Trophoblast cell (in vitro differentiated cells and primary cell): ENCODE measurements at regions not wholly inside any gene's neighbourhood (a gene's known extent, or its start where the extent isn't known, plus 50 kb on each side); places are given as distances from the start of the nearest gene placed in this dataset.

Experiments used
- DNase-seq, 2 donors: peaks; one replicate each; pipeline ENCODE4 v3.0.0-alpha.2; 2016
- H2AFZ ChIP-seq: 2 replicates; pipeline ENCODE4 v1.6.1; 2013; ENCODE audit warnings: low read length, moderate library complexity, mild to moderate bottlenecking; ENCODE audit not compliant: insufficient read depth, poor library complexity
- H2AK5ac ChIP-seq: 2 replicates; pipeline ENCODE4 v1.6.1; 2013; ENCODE audit warnings: mild to moderate bottlenecking, low read length
- H2BK120ac ChIP-seq: 2 replicates; pipeline ENCODE4 v1.6.1; 2013; ENCODE audit warnings: low read length, mild to moderate bottlenecking, moderate library complexity; ENCODE audit not compliant: insufficient read depth, poor library complexity
- H2BK12ac ChIP-seq: 2 replicates; pipeline ENCODE4 v1.6.1; 2013; ENCODE audit warnings: mild to moderate bottlenecking, low read length, moderate library complexity
- H2BK5ac ChIP-seq: 2 replicates; pipeline ENCODE4 v1.6.1; 2013; ENCODE audit warnings: low read length, low read depth, moderate library complexity, mild to moderate bottlenecking; ENCODE audit not compliant: poor library complexity
- H3K14ac ChIP-seq: 2 replicates; pipeline ENCODE4 v1.6.1; 2013; ENCODE audit warnings: mild to moderate bottlenecking, low read length
- H3K18ac ChIP-seq: 2 replicates; pipeline ENCODE4 v1.6.1; 2013; ENCODE audit warnings: mild to moderate bottlenecking, low read length
- H3K23ac ChIP-seq: 2 replicates; pipeline ENCODE4 v1.6.1; 2013; ENCODE audit warnings: low read length
- H3K27ac ChIP-seq: 2 replicates; pipeline ENCODE4 v1.5.1; 2013; ENCODE audit warnings: low read depth, mild to moderate bottlenecking, inconsistent platforms, low read length, moderate library complexity
- H3K27me3 ChIP-seq: 2 replicates; pipeline ENCODE4 v1.6.1; 2013; ENCODE audit warnings: inconsistent platforms, mild to moderate bottlenecking, low read length, moderate library complexity; ENCODE audit not compliant: insufficient read depth
- H3K36me3 ChIP-seq, 2 experiments: 1 replicate in 1 of 2; 2 replicates in 1 of 2; pipeline ENCODE4 v1.6.1; 2013; ENCODE audit warnings: low read length in 2 of 2, mild to moderate bottlenecking in 2 of 2, moderate library complexity in 1 of 2; ENCODE audit not compliant: insufficient read depth in 2 of 2, control insufficient read depth in 1 of 2
- H3K4ac ChIP-seq: 2 replicates; pipeline ENCODE4 v1.6.1; 2013; ENCODE audit warnings: low read depth, mild to moderate bottlenecking, low read length, moderate library complexity
- H3K4me1 ChIP-seq, 2 experiments: 1 replicate in 1 of 2; 2 replicates in 1 of 2; pipeline ENCODE4 v1.6.1; 2013; ENCODE audit warnings: low read length in 2 of 2, mild to moderate bottlenecking in 2 of 2, moderate library complexity in 1 of 2; ENCODE audit not compliant: insufficient read depth in 2 of 2, control insufficient read depth in 1 of 2
- H3K4me2 ChIP-seq: 2 replicates; pipeline ENCODE4 v1.6.1; 2013; ENCODE audit warnings: inconsistent platforms, mild to moderate bottlenecking, low read length, moderate library complexity
- H3K4me3 ChIP-seq: 2 replicates; pipeline ENCODE4 v1.5.1; 2013; ENCODE audit warnings: mild to moderate bottlenecking, low read depth, low read length, inconsistent platforms
- H3K79me1 ChIP-seq: one replicate; pipeline ENCODE4 v1.6.1; 2013; ENCODE audit warnings: low read length
- H3K79me2 ChIP-seq: 2 replicates; pipeline ENCODE4 v1.6.1; 2013; ENCODE audit warnings: low read length, mild to moderate bottlenecking; ENCODE audit not compliant: control insufficient read depth, insufficient read depth, poor library complexity
- H3K9ac ChIP-seq: 2 replicates; pipeline ENCODE4 v1.6.1; 2013; ENCODE audit warnings: mild to moderate bottlenecking, low read length
- H3K9me3 ChIP-seq: 2 replicates; pipeline ENCODE4 v1.6.1; 2013; ENCODE audit warnings: low read depth, mild to moderate bottlenecking, control low read depth, inconsistent platforms, low read length; ENCODE audit not compliant: insufficient read depth
- H4K12ac ChIP-seq: 2 replicates; pipeline ENCODE4 v1.6.1; 2013; ENCODE audit warnings: low read depth, mild to moderate bottlenecking, low read length, moderate library complexity
- H4K8ac ChIP-seq: 2 replicates; pipeline ENCODE4 v1.6.1; 2013; ENCODE audit warnings: low read depth, mild to moderate bottlenecking, low read length, moderate library complexity
- H4K91ac ChIP-seq: one replicate; pipeline ENCODE4 v1.6.1; 2013; ENCODE audit warnings: low read depth, mild to moderate bottlenecking, low read length, moderate library complexity
- whole genome bisulfite sequencing: extraction: QIAGEN DNeasy Blood & Tissue Kit; methylation state at CpG from one replicate; pipeline ENCODE4 v1.1.7; 2013; ENCODE audit warnings: missing lambda C conversion rate; ENCODE audit not compliant: insufficient read length, insufficient coverage; ENCODE audit errors: extremely low coverage; 5-methylcytosine and 5-hydroxymethylcytosine counted together

- Histone ChIP-seq H3K79me2 (no peaks in the 10 kb centered on the region), H4K12ac (no peak overlapping the region), H3K4me3 (no peak overlapping the region), H3K14ac (no peak overlapping the region), H2BK120ac (no peak overlapping the region), H2AFZ (no peak overlapping the region), H3K18ac (no peak overlapping the region), H3K4ac (no peak overlapping the region), H3K36me3 (no peaks in the 10 kb centered on the region), H2AK5ac (no peak overlapping the region), H3K9me3 (no peaks in the 10 kb centered on the region), H3K27me3 (no peaks in the 10 kb centered on the region), H3K27ac (no peak overlapping the region), H4K91ac (no peak overlapping the region), H2BK5ac (no peak overlapping the region), H3K4me2 (no peak overlapping the region), H4K8ac (no peak overlapping the region), H3K23ac (no peak overlapping the region), H2BK12ac (no peak overlapping the region), H3K4me1 (no peaks in the 10 kb centered on the region), H3K9ac (no peak overlapping the region), H3K79me1 (no peaks in the 10 kb centered on the region)
- DNase-seq = no peak
- no CpG with 5 or more reads among the region's 2 CpGs for WGBS
These were observed 102.3 kb upstream of the FAT1 start for GRCh38 chr4:186826006-186826405.

GRCh38 chr4:186826846-186827533, 103.3 kb upstream of the FAT1 start:
- no peaks in the 10 kb centered on the region for H3K36me3 ChIP-seq
- no peaks in the 10 kb centered on the region for H3K79me1 ChIP-seq
- no peak overlapping the region for H2BK5ac ChIP-seq
- H2BK12ac ChIP-seq = no peak overlapping the region
- H3K18ac ChIP-seq = no peak overlapping the region
- H3K4me3 ChIP-seq = no peak overlapping the region
- no peaks in the 10 kb centered on the region for H3K27me3 ChIP-seq
- no peak overlapping the region for H3K14ac ChIP-seq
- no peak overlapping the region for H3K4ac ChIP-seq
- no peak overlapping the region for H2AK5ac ChIP-seq
- no peaks in the 10 kb centered on the region for H3K4me1 ChIP-seq
- no peak for DNase-seq
- H3K23ac ChIP-seq = no peak overlapping the region
- H4K91ac ChIP-seq = no peak overlapping the region
- H3K79me2 ChIP-seq = no peaks in the 10 kb centered on the region
- no peak overlapping the region for H4K8ac ChIP-seq
- H3K27ac ChIP-seq = no peak overlapping the region
- H4K12ac ChIP-seq = no peak overlapping the region
- no peak overlapping the region for H3K4me2 ChIP-seq
- H2BK120ac ChIP-seq = no peak overlapping the region
- no peak overlapping the region for H2AFZ ChIP-seq
- H3K9me3 ChIP-seq = no peaks in the 10 kb centered on the region
- H3K9ac ChIP-seq = no peak overlapping the region
- no CpG with 5 or more reads among the region's 12 CpGs for whole genome bisulfite sequencing

- H4K8ac ChIP-seq = no peak overlapping the region
- H4K91ac ChIP-seq = no peak overlapping the region
- no peak overlapping the region for H3K27ac ChIP-seq
- no peak overlapping the region for H2AK5ac ChIP-seq
- no peak overlapping the region for H3K18ac ChIP-seq
- H3K9me3 ChIP-seq = no peaks in the 10 kb centered on the region
- no CpG with 5 or more reads among the region's 6 CpGs for WGBS
- no peak overlapping the region for H2BK12ac ChIP-seq
- H3K79me2 ChIP-seq = no peaks in the 10 kb centered on the region
- no peak overlapping the region for H4K12ac ChIP-seq
- no peak overlapping the region for H3K4ac ChIP-seq
- no peaks in the 10 kb centered on the region for H3K27me3 ChIP-seq
- no peaks in the 10 kb centered on the region for H3K36me3 ChIP-seq
- no peak overlapping the region for H2AFZ ChIP-seq
- H3K4me1 ChIP-seq = no peaks in the 10 kb centered on the region
- no peak for DNase-seq
- no peaks in the 10 kb centered on the region for H3K79me1 ChIP-seq
- no peak overlapping the region for H2BK5ac ChIP-seq
- H3K4me3 ChIP-seq = no peak overlapping the region
- H2BK120ac ChIP-seq = no peak overlapping the region
- no peak overlapping the region for H3K4me2 ChIP-seq
- H3K14ac ChIP-seq = no peak overlapping the region
- H3K9ac ChIP-seq = no peak overlapping the region
- H3K23ac ChIP-seq = no peak overlapping the region
These were observed 103.9 kb upstream of the FAT1 start for GRCh38 chr4:186827534-186827897.

GRCh38 chr4:186829097-186829496, 105.4 kb upstream of the FAT1 start:
- no peak overlapping the region for H3K23ac ChIP-seq
- no peaks in the 10 kb centered on the region for H3K79me2 ChIP-seq
- no peaks in the 10 kb centered on the region for H3K36me3 ChIP-seq
- WGBS = no CpG with 5 or more reads among the region's 6 CpGs
- no peak overlapping the region for H2AK5ac ChIP-seq
- DNase-seq = no peak
- no peak overlapping the region for H2BK12ac ChIP-seq
- no peak overlapping the region for H4K12ac ChIP-seq
- no peak overlapping the region for H2BK5ac ChIP-seq
- H3K4me2 ChIP-seq = no peak overlapping the region
- no peak overlapping the region for H3K27ac ChIP-seq
- H2AFZ ChIP-seq = no peak overlapping the region
- no peak overlapping the region for H4K8ac ChIP-seq
- no peak overlapping the region for H3K18ac ChIP-seq
- H3K4me3 ChIP-seq = no peak overlapping the region
- no peaks in the 10 kb centered on the region for H3K27me3 ChIP-seq
- H3K9ac ChIP-seq = no peak overlapping the region
- no peak overlapping the region for H2BK120ac ChIP-seq
- H3K4ac ChIP-seq = no peak overlapping the region
- H3K9me3 ChIP-seq = no peaks in the 10 kb centered on the region
- no peaks in the 10 kb centered on the region for H3K79me1 ChIP-seq
- H3K14ac ChIP-seq = no peak overlapping the region
- H4K91ac ChIP-seq = no peak overlapping the region
- H3K4me1 ChIP-seq = no peaks in the 10 kb centered on the region
